Esophagus muscularis mucosa (tissue), 3 donors: ENCODE measurements at regions not wholly inside any gene's neighbourhood (a gene's known extent, or its start where the extent isn't known, plus 50 kb on each side); places are given as distances from the start of the nearest gene placed in this dataset.

Experiments
- POLR2AphosphoS5 ChIP-seq, 2 donors: sonication (generic); formaldehyde crosslinking; IDR thresholded peaks; one replicate each; pipeline ENCODE4 v1.6.1; 2017; ENCODE audit warnings: antibody characterized with exemption in 2 of 2
- TF ChIP-seq, protein P1 (sequence below), 3 experiments: fragments of 200-600 bp in 2 of 3; fragments of 450-650 bp in 1 of 3; sonication (generic) in 2 of 3; IDR thresholded peaks; one replicate each; pipeline ENCODE4 v1.5.1; 2017 to 2019; ENCODE audit warnings: antibody characterized with exemption in 3 of 3, mild to moderate bottlenecking in 2 of 3, moderate library complexity in 1 of 3

DNA sequence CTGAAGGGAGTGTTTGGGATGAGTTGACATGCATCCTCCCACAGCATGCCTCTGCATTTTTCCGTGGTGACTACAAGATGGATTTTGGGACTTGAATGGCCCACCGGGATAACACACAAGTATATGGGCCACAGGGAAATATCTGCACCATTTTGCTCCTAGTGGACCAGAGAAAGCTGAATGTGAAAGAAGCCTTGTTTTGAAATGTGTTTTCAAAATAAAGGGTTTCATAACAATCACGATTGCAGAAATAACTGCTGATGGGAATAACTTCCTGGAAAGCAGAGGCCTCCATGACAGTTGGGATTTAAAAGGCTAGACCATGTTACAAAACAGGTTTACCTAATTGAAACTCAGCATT, 77.5 kb upstream of the PRR23C start:
- TF ChIP-seq, protein P1, sequence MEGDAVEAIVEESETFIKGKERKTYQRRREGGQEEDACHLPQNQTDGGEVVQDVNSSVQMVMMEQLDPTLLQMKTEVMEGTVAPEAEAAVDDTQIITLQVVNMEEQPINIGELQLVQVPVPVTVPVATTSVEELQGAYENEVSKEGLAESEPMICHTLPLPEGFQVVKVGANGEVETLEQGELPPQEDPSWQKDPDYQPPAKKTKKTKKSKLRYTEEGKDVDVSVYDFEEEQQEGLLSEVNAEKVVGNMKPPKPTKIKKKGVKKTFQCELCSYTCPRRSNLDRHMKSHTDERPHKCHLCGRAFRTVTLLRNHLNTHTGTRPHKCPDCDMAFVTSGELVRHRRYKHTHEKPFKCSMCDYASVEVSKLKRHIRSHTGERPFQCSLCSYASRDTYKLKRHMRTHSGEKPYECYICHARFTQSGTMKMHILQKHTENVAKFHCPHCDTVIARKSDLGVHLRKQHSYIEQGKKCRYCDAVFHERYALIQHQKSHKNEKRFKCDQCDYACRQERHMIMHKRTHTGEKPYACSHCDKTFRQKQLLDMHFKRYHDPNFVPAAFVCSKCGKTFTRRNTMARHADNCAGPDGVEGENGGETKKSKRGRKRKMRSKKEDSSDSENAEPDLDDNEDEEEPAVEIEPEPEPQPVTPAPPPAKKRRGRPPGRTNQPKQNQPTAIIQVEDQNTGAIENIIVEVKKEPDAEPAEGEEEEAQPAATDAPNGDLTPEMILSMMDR (IDR thresholded peaks at IDR 0.05) = no peak
- TF ChIP-seq POLR2AphosphoS5 (IDR thresholded peaks at IDR 0.05) = peak; percentile 32 to 36
